ENCODE measurements at regions not wholly inside any gene's neighbourhood (a gene's known extent, or its start where the extent isn't known, plus 50 kb on each side); places are given as distances from the start of the nearest gene placed in this dataset.

- TF ChIP-seq GATA3 (IDR thresholded peaks at IDR 0.05; ENCODE audit: low read depth, low read length) = no peak
- no peak for TF ChIP-seq GATA2 (IDR thresholded peaks at IDR 0.05; ENCODE audit: low read depth, low read length)
These were observed 321.9 kb downstream of the ZSWIM6 start for GRCh38 chr5:61653807-61654580.
